GM21825 (cell line): ENCODE measurements at regions not wholly inside any gene's neighbourhood (a gene's known extent, or its start where the extent isn't known, plus 50 kb on each side); places are given as distances from the start of the nearest gene placed in this dataset.
"Not testable (repeated sequence)": the region's sequence is repeated elsewhere in the genome, so short reads cannot be mapped to it uniquely, and the experiment has no call there.

Experiments
- ATAC-seq: cut with Tn5 transposase; IDR thresholded peaks from one replicate; pipeline ENCODE4 v1.9.1; 2021; ENCODE audit warnings: mild to moderate bottlenecking, moderate library complexity; ENCODE audit not compliant: unreplicated experiment

DNA sequence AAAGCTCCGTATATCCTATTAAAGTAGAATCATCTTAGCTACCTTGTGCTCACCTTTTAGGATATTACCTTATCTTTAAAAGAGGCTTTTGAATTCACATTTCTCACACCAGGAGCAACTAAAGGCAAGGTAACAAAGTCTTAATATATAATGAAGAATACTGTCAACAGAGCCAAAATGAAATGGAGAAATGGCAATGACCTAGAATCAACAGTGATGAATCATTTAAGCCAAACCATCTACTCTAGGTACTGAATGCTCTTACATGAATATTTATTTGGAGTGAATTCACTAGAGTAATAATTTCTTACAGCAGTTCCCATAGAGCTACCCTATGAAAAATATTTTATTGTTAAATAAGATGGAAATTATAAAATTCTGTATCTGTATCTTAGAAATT lies 421.0 kb downstream of the RND3 start:
- ATAC-seq, result no peak

DNA sequence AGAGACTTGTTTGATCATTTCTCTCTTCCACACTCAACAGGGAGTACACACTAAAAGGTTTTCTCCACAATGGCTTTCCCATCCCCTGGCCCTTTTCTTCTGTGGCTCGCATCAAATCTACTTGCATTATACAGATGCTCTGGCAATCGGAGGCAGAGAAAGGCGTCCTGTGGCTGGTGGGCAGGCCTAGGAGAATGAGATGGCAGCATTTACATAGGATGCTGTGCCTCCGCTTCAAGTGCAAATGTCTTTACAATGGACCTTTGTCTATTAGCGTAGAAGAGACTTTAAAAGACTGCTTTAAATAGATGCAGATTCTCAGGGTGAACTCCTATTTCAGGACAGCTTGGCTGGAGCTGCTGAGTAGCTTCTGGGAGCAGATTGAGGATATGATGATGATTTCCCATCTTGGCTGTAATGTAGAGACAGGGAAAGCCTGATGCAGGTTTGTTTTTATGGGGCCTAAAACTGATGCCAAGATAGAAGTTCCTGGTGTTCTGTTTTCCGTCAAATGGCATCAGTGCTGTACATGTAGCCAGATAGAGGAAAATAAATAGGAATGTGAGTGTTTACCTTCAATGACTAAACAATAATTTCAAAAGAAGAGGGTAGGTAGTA lies 423.4 kb downstream of the RND3 start:
- ATAC-seq, result no peak

- no peak for ATAC-seq
Measured at GRCh38 chr2:150063432-150063889, 424.0 kb downstream of the RND3 start.

- ATAC-seq, result no peak
Measured at GRCh38 chr2:150062416-150062815, 425.1 kb downstream of the RND3 start.

DNA sequence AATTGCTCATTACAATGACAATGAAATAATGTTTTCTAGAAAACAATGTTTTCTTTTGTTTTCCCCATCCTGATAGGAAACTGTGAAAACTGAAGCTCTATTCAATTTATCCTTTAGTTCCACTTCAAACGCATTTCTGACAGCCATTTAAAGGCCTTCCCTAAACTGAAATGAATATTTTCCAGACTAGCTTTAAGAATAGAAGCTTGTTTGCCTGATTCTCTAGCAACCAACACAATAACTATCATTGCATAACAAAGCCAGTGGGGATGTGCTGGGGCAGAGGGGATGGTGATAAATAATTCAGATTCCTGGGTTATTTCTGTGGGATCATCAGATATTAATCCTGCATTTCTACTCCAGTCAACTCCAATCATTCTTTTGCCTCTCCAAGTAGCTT lies 427.1 kb downstream of the RND3 start:
- ATAC-seq, result no peak

DNA sequence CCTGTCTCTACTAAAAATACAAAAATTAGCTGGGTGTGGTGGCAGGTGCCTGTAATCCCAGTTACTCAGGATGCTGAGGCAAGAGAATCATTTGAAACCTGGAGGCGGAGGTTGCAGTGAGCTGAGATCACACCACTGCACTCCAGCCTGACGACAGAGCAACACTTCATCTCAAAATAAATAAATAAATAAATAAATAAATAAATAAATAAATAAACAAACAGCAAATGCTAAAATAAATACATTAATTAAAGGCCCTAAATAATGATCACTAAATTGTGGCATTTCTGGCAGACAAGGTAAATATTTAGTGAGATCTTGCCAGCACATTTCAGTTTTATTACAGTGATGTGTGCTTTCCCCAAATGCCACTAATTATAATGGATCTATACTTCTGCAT lies 427.8 kb downstream of the RND3 start:
- ATAC-seq, result not testable (repeated sequence)

GRCh38 chr2:150052457-150052856 lies 435.0 kb downstream of the RND3 start:
- ATAC-seq, result no peak

- ATAC-seq, result no peak
Measured at GRCh38 chr2:150051004-150051403, 436.5 kb downstream of the RND3 start.

DNA sequence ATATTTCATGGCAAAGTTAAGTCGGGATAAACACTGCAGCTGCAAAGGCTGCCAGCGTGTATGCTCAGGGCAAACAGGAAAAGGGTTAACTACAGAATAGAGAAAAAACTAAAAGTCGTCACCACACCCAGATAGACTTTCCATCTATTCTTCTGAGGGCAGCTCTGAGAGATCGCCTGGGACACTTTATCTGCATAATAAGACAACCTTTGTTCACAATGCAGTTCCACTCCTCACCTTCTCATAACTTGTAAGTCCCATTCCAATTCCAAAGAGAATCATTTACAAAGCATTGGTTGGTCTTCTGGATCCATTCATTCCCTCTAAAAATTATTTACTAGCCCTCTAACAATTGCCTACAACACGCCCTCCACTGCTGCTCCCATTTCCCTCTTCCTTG lies 437.4 kb downstream of the RND3 start:
- ATAC-seq, result no peak

- ATAC-seq, result no peak
Measured at GRCh38 chr2:150047620-150048222, 439.7 kb downstream of the RND3 start.

DNA sequence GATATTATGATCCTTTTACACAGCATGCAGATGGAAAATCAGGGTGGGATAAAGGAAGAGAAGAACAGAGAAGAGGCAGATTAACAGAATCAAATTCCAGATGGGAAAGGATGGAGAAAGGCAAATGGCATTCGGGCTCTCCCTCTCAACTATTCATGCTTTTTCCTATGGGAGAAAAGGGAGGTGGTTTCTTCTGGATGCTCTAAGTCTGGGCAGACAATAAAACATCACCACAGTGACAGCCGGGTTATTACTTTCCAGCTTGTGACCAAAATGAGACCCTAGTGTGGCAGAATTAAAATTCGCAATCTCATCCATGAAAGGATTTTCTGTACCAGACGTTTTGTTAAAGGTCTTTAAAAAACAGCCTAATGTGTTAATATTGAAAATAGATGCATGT lies 440.7 kb downstream of the RND3 start:
- ATAC-seq, result no peak

GRCh38 chr2:150046211-150046610 lies 441.3 kb downstream of the RND3 start:
- no peak for ATAC-seq

GRCh38 chr2:150045601-150046000 lies 441.9 kb downstream of the RND3 start:
- no peak for ATAC-seq

GRCh38 chr2:150043172-150043500 lies 444.3 kb downstream of the RND3 start:
- ATAC-seq, result no peak

GRCh38 chr2:150042500-150043171 lies 444.8 kb downstream of the RND3 start:
- no peak for ATAC-seq

- no peak for ATAC-seq
Measured at GRCh38 chr2:150041722-150042425, 445.6 kb downstream of the RND3 start.

DNA sequence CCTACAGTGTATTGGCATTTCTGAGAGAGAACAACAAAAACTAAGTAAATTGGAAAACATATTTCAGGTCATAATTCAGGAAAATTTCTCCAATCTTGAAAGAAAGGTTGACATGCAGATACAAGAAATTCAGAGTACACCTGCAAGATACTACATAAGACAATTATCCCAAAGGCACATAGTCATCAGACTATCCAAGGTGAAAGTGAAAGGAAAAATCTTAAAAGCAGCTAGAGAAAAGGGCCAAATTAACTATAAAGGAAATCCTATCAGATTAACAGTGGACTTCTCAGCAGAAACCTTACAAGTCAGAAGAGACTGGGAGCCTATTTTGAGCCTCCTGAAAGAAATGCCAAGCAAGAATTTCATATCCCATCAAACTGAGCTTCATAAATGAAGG lies 449.0 kb upstream of the MMADHC start:
- ATAC-seq, result no peak

- ATAC-seq, result no peak
Measured at GRCh38 chr2:150034665-150035064, 447.1 kb upstream of the MMADHC start.

DNA sequence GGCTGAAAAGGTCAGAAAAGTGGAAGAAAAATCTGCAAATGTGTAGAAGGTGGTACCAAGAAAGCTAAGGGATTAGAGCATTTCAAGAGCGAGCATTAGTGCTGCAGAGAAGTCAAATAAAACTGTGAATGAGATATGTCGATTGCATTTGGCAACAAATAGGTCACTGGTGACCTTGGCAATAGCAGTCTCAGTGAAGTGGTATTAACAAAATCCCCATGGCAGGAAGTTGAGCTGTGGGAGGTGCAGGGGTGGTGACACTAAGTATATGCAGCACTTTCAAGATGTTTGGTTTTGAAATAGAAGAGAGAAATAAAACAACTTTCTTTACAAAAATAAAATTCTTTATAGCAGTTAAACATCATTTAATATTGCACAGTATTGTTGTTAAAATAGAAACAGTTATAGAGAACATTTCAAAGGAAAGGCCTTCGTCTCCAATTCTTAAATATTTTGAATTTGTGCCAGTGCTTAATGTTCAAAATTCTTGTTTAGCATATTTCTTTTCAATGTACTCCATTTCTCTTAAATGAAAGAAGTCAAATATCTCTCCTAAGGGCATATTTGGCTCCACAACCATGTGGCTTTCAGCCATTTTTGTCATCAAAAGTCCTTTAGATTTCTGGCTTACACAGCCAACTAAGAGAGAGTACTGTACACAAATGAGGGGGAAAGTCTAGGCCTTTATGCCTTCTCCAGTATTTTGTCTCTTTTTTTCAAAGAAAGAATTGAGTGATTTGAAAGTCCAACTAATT lies 443.0 kb upstream of the MMADHC start:
- ATAC-seq, result no peak

DNA sequence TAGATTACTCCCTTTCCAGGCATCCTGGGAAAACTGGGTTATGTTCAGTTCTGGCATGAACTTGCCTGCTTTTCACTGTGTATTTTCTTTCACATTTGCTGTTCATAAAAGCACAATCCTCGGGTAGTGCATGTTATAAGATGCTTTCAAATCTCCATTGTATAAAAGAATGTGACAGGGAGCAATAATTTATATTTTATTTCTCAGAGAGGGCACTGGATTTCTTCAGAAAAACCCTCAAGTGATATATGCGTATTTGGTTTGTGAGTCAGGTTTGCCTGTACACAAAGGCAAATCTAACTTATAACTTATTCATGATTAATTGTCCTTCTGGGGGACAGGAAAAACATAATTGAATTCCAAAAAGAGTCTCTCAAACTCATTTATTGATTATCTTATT lies 440.7 kb upstream of the MMADHC start:
- ATAC-seq, result no peak

- no peak for ATAC-seq
Measured at GRCh38 chr2:150027164-150027563, 439.6 kb upstream of the MMADHC start.
